HEK293 (cell line): ENCODE measurements at regions not wholly inside any gene's neighbourhood (a gene's known extent, or its start where the extent isn't known, plus 50 kb on each side); places are given as distances from the start of the nearest gene placed in this dataset.

Experiments used
- CTCF ChIA-PET: fragments of 350-600 bp; formaldehyde crosslinking; extraction: SDS; loops from one replicate; lab custom pipeline; 2021; ENCODE audit warnings: antibody characterized with exemption; lab: Yijun Ruan, JAX
- POLR2A ChIA-PET: fragments of 300-600 bp; formaldehyde crosslinking; extraction: SDS; loops from one replicate; lab custom pipeline; 2020; ENCODE audit warnings: antibody characterized with exemption, inconsistent platforms; lab: Yijun Ruan, JAX
- H3K27ac ChIP-seq: fragments of 200-500 bp; sonication (Bioruptor generic); 2 replicates; pipeline ENCODE4 v1.5.1; 2014; ENCODE audit warnings: low read depth, low read length, control low read depth, inconsistent platforms; ENCODE audit errors: extremely low read depth
- H3K36me3 ChIP-seq, 2 experiments: fragments of 200-500 bp in 1 of 2; sonication (Bioruptor generic) in 1 of 2; 1 replicate in 1 of 2; 2 replicates in 1 of 2; pipeline ENCODE4 v1.5.1; 2014 to 2017; ENCODE audit warnings: inconsistent platforms in 2 of 2, low read length in 2 of 2; ENCODE audit not compliant: control insufficient read depth in 2 of 2, insufficient read depth in 1 of 2
- H3K4me1 ChIP-seq: fragments of 200-500 bp; sonication (Bioruptor generic); 2 replicates; pipeline ENCODE4 v1.5.1; 2014; ENCODE audit warnings: mild to moderate bottlenecking, low read length, inconsistent platforms; ENCODE audit not compliant: control insufficient read depth, insufficient read depth
- H3K4me3 ChIP-seq: 2 replicates; pipeline ENCODE4 v1.5.1; 2011; ENCODE audit warnings: low read depth, mild to moderate bottlenecking, control low read depth, low read length, moderate library complexity
- H3K9me3 ChIP-seq: fragments of 200-500 bp; sonication (Bioruptor generic); 2 replicates; pipeline ENCODE4 v1.5.1; 2014; ENCODE audit warnings: low read depth, low read length, inconsistent platforms; ENCODE audit not compliant: control insufficient read depth, insufficient read depth
- SETDB1 ChIP-seq: IDR thresholded peaks from one replicate; pipeline ENCODE4 v1.6.1; 2017; ENCODE audit warnings: mild to moderate bottlenecking, low read length, moderate library complexity, mixed read lengths; ENCODE audit not compliant: insufficient read length
- ZBTB21 ChIP-seq: fragments of 450-650 bp; formaldehyde crosslinking; IDR thresholded peaks from 2 replicates; pipeline ENCODE4 v1.5.1; 2017; ENCODE audit warnings: missing biosample characterization, missing genetic modification characterization
- ZBTB48 ChIP-seq: fragments of 450-650 bp; formaldehyde crosslinking; IDR thresholded peaks from 2 replicates; pipeline ENCODE4 v1.5.1; 2016; ENCODE audit warnings: missing biosample characterization, missing genetic modification characterization
- ZFP41 ChIP-seq: fragments of 450-650 bp; formaldehyde crosslinking; IDR thresholded peaks from 2 replicates; pipeline ENCODE4 v1.5.1; 2016; ENCODE audit warnings: missing biosample characterization, missing genetic modification characterization, borderline replicate concordance
- ZNF157 ChIP-seq: fragments of 450-650 bp; formaldehyde crosslinking; IDR thresholded peaks from 2 replicates; pipeline ENCODE4 v1.5.1; 2016; ENCODE audit warnings: missing biosample characterization, missing genetic modification characterization
- ZNF37A ChIP-seq: fragments of 450-650 bp; IDR thresholded peaks from 2 replicates; pipeline ENCODE4 v1.5.1; 2018; ENCODE audit warnings: missing biosample characterization, missing genetic modification characterization
- ZNF423 ChIP-seq: fragments of 450-650 bp; formaldehyde crosslinking; IDR thresholded peaks from 2 replicates; pipeline ENCODE4 v1.5.1; 2016; ENCODE audit warnings: missing biosample characterization, missing genetic modification characterization
- ZNF48 ChIP-seq: fragments of 450-650 bp; formaldehyde crosslinking; IDR thresholded peaks from 2 replicates; pipeline ENCODE4 v1.5.1; 2016; ENCODE audit warnings: missing biosample characterization, missing genetic modification characterization
- ZNF558 ChIP-seq: fragments of 450-650 bp; formaldehyde crosslinking; IDR thresholded peaks from 2 replicates; pipeline ENCODE4 v1.5.1; 2016; ENCODE audit warnings: missing biosample characterization, missing genetic modification characterization
- ZNF629 ChIP-seq: fragments of 450-650 bp; formaldehyde crosslinking; IDR thresholded peaks from 2 replicates; pipeline ENCODE4 v1.5.1; 2017; ENCODE audit warnings: missing biosample characterization, missing genetic modification characterization
- ZNF843 ChIP-seq: fragments of 450-650 bp; formaldehyde crosslinking; IDR thresholded peaks from 2 replicates; pipeline ENCODE4 v1.5.1; 2016; ENCODE audit warnings: missing biosample characterization, missing genetic modification characterization
- TF ChIP-seq, protein P1 (sequence below): fragments of 450-650 bp; formaldehyde crosslinking; IDR thresholded peaks from 2 replicates; pipeline ENCODE4 v1.5.1; 2016; ENCODE audit warnings: missing biosample characterization, missing genetic modification characterization
- TF ChIP-seq, protein P2 (sequence below): fragments of 450-650 bp; formaldehyde crosslinking; IDR thresholded peaks from 2 replicates; pipeline ENCODE4 v1.5.1; 2017; ENCODE audit warnings: missing biosample characterization, missing genetic modification characterization
- TF ChIP-seq, protein P3 (sequence below): fragments of 450-650 bp; formaldehyde crosslinking; IDR thresholded peaks from 2 replicates; pipeline ENCODE4 v1.5.1; 2016; ENCODE audit warnings: missing biosample characterization, missing genetic modification characterization
- TF ChIP-seq, protein P4 (sequence below): sonication (generic); formaldehyde crosslinking; IDR thresholded peaks from 2 replicates; pipeline ENCODE4 v1.8.1; 2022; ENCODE audit warnings: mild to moderate bottlenecking, moderate library complexity, missing genetic modification reagents
- TF ChIP-seq, protein P5 (sequence below): fragments of 450-650 bp; formaldehyde crosslinking; IDR thresholded peaks from 2 replicates; pipeline ENCODE4 v1.5.1; 2016; ENCODE audit warnings: missing biosample characterization, missing genetic modification characterization
- TF ChIP-seq, protein P6 (sequence below): fragments of 450-650 bp; formaldehyde crosslinking; IDR thresholded peaks from 2 replicates; pipeline ENCODE4 v1.5.1; 2016; ENCODE audit warnings: missing biosample characterization, missing genetic modification characterization

DNA sequence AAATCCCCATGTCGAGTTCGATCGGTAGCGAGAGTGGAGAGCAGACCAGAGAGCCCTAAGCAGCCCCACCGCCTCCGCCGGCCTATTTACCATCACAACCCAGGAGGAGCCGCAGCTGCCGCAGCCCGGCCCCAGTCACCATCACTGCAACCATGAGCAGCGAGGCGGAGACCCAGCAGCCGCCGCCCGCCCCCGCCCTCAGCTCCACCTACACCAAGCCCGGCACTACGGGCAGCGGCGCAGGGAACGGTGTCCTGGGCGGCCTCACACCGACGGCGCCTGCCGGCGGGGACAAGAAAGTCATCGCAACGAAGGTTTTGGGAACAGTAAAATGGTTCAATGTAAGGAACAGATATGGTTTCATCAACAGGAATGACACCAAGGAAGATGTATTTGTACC is 89.5 kb upstream of the TPM1 start:
- ChIA-PET CTCF (no interaction called here), POLR2A (no interaction called here)
- Histone ChIP-seq H3K9me3 (no peaks in the 10 kb centered on the region), H3K27ac (no peak overlapping the region), H3K4me3 (no peak overlapping the region), H3K4me1 (no peaks in the 10 kb centered on the region), H3K36me3 (no peaks in the 10 kb centered on the region)
- TF ChIP-seq, protein P1, sequence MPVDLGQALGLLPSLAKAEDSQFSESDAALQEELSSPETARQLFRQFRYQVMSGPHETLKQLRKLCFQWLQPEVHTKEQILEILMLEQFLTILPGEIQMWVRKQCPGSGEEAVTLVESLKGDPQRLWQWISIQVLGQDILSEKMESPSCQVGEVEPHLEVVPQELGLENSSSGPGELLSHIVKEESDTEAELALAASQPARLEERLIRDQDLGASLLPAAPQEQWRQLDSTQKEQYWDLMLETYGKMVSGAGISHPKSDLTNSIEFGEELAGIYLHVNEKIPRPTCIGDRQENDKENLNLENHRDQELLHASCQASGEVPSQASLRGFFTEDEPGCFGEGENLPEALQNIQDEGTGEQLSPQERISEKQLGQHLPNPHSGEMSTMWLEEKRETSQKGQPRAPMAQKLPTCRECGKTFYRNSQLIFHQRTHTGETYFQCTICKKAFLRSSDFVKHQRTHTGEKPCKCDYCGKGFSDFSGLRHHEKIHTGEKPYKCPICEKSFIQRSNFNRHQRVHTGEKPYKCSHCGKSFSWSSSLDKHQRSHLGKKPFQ = no peak
- TF ChIP-seq, protein P2, sequence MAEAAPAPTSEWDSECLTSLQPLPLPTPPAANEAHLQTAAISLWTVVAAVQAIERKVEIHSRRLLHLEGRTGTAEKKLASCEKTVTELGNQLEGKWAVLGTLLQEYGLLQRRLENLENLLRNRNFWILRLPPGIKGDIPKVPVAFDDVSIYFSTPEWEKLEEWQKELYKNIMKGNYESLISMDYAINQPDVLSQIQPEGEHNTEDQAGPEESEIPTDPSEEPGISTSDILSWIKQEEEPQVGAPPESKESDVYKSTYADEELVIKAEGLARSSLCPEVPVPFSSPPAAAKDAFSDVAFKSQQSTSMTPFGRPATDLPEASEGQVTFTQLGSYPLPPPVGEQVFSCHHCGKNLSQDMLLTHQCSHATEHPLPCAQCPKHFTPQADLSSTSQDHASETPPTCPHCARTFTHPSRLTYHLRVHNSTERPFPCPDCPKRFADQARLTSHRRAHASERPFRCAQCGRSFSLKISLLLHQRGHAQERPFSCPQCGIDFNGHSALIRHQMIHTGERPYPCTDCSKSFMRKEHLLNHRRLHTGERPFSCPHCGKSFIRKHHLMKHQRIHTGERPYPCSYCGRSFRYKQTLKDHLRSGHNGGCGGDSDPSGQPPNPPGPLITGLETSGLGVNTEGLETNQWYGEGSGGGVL (tag by site-specific recombination) = no peak
- TF ChIP-seq, protein P3, sequence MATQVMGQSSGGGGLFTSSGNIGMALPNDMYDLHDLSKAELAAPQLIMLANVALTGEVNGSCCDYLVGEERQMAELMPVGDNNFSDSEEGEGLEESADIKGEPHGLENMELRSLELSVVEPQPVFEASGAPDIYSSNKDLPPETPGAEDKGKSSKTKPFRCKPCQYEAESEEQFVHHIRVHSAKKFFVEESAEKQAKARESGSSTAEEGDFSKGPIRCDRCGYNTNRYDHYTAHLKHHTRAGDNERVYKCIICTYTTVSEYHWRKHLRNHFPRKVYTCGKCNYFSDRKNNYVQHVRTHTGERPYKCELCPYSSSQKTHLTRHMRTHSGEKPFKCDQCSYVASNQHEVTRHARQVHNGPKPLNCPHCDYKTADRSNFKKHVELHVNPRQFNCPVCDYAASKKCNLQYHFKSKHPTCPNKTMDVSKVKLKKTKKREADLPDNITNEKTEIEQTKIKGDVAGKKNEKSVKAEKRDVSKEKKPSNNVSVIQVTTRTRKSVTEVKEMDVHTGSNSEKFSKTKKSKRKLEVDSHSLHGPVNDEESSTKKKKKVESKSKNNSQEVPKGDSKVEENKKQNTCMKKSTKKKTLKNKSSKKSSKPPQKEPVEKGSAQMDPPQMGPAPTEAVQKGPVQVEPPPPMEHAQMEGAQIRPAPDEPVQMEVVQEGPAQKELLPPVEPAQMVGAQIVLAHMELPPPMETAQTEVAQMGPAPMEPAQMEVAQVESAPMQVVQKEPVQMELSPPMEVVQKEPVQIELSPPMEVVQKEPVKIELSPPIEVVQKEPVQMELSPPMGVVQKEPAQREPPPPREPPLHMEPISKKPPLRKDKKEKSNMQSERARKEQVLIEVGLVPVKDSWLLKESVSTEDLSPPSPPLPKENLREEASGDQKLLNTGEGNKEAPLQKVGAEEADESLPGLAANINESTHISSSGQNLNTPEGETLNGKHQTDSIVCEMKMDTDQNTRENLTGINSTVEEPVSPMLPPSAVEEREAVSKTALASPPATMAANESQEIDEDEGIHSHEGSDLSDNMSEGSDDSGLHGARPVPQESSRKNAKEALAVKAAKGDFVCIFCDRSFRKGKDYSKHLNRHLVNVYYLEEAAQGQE = no peak
- TF ChIP-seq ZNF629 (tag by site-specific recombination) (no peak), ZNF558 (tag by site-specific recombination) (no peak), ZNF48 (tag by site-specific recombination) (no peak), ZNF423 (tag by site-specific recombination) (no peak)
- TF ChIP-seq, protein P4, sequence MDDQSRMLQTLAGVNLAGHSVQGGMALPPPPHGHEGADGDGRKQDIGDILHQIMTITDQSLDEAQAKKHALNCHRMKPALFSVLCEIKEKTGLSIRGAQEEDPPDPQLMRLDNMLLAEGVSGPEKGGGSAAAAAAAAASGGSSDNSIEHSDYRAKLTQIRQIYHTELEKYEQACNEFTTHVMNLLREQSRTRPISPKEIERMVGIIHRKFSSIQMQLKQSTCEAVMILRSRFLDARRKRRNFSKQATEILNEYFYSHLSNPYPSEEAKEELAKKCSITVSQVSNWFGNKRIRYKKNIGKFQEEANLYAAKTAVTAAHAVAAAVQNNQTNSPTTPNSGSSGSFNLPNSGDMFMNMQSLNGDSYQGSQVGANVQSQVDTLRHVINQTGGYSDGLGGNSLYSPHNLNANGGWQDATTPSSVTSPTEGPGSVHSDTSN (CRISPR knock-in tag) = no peak

DNA sequence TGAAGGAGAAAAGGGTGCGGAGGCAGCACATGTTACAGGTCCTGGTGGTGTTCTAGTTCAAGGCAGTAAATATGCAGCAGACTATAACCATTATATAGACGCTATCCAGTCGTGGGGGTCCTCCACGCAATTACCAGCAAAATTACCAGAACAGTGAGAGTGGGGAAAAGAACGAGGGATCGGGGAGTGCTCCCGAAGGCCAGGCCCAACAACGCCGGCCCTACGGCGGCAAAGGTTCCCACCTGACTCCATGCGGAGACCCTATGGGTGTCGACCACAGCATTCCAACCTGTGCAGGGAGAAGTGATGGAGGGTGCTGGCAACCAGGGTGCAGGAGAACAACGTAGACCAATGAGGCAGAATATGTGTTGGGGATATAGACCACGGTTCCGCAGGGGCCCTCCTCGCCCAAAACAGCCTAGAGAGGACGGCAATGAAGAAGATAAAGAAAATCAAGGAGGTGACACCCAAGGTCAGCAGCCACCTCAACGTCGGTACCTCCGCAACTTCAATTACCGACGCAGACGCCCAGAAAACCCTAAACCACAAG is 89.0 kb upstream of the TPM1 start:
- CTCF ChIA-PET = no interaction called here
- H3K27ac ChIP-seq = no peak overlapping the region
- TF ChIP-seq ZBTB48 (tag by site-specific recombination) (no peak), SETDB1 (no peak), ZNF843 (tag by site-specific recombination) (no peak), ZNF157 (tag by site-specific recombination) (no peak), ZBTB21 (tag by site-specific recombination) (no peak), ZFP41 (tag by site-specific recombination) (no peak), ZNF37A (tag by site-specific recombination) (no peak)
- TF ChIP-seq, protein P2 (tag by site-specific recombination) = no peak
- TF ChIP-seq, protein P5, sequence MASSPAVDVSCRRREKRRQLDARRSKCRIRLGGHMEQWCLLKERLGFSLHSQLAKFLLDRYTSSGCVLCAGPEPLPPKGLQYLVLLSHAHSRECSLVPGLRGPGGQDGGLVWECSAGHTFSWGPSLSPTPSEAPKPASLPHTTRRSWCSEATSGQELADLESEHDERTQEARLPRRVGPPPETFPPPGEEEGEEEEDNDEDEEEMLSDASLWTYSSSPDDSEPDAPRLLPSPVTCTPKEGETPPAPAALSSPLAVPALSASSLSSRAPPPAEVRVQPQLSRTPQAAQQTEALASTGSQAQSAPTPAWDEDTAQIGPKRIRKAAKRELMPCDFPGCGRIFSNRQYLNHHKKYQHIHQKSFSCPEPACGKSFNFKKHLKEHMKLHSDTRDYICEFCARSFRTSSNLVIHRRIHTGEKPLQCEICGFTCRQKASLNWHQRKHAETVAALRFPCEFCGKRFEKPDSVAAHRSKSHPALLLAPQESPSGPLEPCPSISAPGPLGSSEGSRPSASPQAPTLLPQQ = no peak
- TF ChIP-seq, protein P6, sequence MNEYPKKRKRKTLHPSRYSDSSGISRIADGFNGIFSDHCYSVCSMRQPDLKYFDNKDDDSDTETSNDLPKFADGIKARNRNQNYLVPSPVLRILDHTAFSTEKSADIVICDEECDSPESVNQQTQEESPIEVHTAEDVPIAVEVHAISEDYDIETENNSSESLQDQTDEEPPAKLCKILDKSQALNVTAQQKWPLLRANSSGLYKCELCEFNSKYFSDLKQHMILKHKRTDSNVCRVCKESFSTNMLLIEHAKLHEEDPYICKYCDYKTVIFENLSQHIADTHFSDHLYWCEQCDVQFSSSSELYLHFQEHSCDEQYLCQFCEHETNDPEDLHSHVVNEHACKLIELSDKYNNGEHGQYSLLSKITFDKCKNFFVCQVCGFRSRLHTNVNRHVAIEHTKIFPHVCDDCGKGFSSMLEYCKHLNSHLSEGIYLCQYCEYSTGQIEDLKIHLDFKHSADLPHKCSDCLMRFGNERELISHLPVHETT (tag by site-specific recombination) = no peak
- TF ChIP-seq, all 188 proteins: peak for 0
- Histone ChIP-seq H3K36me3 (no peaks in the 10 kb centered on the region), H3K9me3 (no peaks in the 10 kb centered on the region), H3K4me3 (no peak overlapping the region), H3K4me1 (no peaks in the 10 kb centered on the region)
- POLR2A ChIA-PET = no interaction called here
